ENCODE measurements at regions not wholly inside any gene's neighbourhood (a gene's known extent, or its start where the extent isn't known, plus 50 kb on each side); places are given as distances from the start of the nearest gene placed in this dataset.

GRCh38 chr1:57474137-57474750 lies 50.4 kb upstream of the DAB1 start:
- no peak for TF ChIP-seq CTCF (IDR thresholded peaks at IDR 0.05; ENCODE audit: extremely low read depth, missing control alignments)
- DNase-seq (ENCODE audit: low spot score), result no peak
